Activated T-cell treated with anti-CD3 and anti-CD28 coated beads, Interleukin-2, amount 50 U/mL, for 4 hours (primary cell): ENCODE measurements at regions not wholly inside any gene's neighbourhood (a gene's known extent, or its start where the extent isn't known, plus 50 kb on each side); places are given as distances from the start of the nearest gene placed in this dataset.

Source experiments
- ATAC-seq, 2 donors: fragments of 200-7000 bp; cut with Tn5 transposase; one replicate each; pipeline ENCODE4 v1.10.0; 2021
- DNase-seq: peaks from one replicate; pipeline ENCODE4 v3.0.0-alpha.2; 2020
- H3K27me3 Mint-ChIP-seq: one replicate; pipeline ENCODE4 v1.8.0; 2021; ENCODE audit warnings: low read depth, mixed read lengths
- H3K36me3 Mint-ChIP-seq: one replicate; pipeline ENCODE4 v1.8.0; 2022; ENCODE audit warnings: mixed read lengths; ENCODE audit not compliant: insufficient read depth
- H3K4me1 Mint-ChIP-seq: one replicate; pipeline ENCODE4 v1.8.0; 2021; ENCODE audit warnings: low read depth, mixed read lengths
- H3K4me3 Mint-ChIP-seq: one replicate; pipeline ENCODE4 v1.8.0; 2021; ENCODE audit warnings: mild to moderate bottlenecking, moderate library complexity, mixed read lengths
- H3K9me3 Mint-ChIP-seq: one replicate; pipeline ENCODE4 v1.8.0; 2021; ENCODE audit warnings: mixed read lengths

DNA sequence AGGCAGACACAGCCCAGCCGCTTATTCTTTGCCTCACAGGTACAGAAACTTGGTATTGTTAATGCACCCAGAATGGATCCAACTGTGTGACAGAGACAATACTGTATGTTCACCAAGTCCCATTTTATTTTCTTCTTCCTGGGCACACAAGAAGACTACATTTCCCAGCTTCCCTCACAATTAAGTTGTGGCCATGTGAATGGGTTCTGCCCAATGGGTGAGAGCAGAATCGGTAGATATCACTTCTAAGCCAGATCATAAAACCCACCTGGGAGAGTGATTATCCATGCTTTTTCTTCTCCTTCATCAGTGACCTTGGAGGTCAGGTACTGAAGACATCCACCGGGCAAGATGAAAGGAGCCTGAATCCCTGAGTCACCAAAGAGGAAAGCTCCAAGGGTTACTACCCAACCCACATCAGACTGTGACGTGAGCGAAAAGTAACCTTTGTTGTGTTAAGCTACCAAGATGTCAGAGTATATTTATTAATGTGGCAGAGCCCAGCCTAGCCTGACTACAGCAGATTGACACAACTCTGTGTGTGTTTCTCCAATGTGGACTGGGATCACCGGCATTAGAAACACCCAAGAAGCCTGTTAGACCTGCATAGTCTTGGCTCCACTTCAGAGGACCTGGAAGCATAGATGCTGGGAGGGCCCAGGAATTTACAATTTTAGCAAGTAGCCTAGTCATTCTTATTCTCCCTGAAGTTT, 79.1 kb upstream of the GRIK3 start:
- DNase-seq: no peak
- Mint-ChIP-seq H3K4me3 (no peak overlapping the region), H3K9me3 (no peaks in the 10 kb centered on the region), H3K27me3 (peaks cover 14% of the 10 kb centered on the region), H3K36me3 (no peaks in the 10 kb centered on the region), H3K4me1 (no peaks in the 10 kb centered on the region)
- ATAC-seq: no peak

DNA sequence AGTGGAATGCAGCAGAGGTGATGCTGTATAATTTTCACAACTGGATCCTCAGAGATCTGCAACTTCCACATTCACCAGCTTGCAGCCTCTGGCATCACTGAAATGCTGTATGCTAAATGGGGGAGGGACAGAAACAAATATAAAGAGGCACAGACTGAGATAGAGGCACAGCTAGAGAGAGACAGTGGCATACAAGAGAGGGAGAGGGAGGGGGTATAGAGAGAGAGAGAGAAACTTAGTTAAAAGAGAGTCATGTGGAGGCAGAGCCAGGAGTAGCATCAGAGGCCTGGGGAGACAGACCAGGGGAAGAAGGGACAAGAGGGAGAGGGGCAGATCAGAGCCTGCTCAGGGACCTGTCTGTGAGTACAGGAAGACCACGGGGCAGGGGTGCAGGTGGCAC, 84.5 kb upstream of the GRIK3 start:
- ATAC-seq (no peak), DNase-seq (no peak)
- Mint-ChIP-seq H3K4me1 (no peaks in the 10 kb centered on the region), H3K4me3 (no peak overlapping the region), H3K36me3 (no peaks in the 10 kb centered on the region), H3K9me3 (no peaks in the 10 kb centered on the region), H3K27me3 (peaks cover 12% of the 10 kb centered on the region)

GRCh38 chr1:37120279-37120678, 86.0 kb upstream of the GRIK3 start:
- Mint-ChIP-seq H3K36me3 (no peaks in the 10 kb centered on the region), H3K9me3 (no peaks in the 10 kb centered on the region), H3K4me1 (no peaks in the 10 kb centered on the region), H3K27me3 (peaks cover 12% of the 10 kb centered on the region), H3K4me3 (no peak overlapping the region)
- ATAC-seq: no peak
- no peak for DNase-seq

DNA sequence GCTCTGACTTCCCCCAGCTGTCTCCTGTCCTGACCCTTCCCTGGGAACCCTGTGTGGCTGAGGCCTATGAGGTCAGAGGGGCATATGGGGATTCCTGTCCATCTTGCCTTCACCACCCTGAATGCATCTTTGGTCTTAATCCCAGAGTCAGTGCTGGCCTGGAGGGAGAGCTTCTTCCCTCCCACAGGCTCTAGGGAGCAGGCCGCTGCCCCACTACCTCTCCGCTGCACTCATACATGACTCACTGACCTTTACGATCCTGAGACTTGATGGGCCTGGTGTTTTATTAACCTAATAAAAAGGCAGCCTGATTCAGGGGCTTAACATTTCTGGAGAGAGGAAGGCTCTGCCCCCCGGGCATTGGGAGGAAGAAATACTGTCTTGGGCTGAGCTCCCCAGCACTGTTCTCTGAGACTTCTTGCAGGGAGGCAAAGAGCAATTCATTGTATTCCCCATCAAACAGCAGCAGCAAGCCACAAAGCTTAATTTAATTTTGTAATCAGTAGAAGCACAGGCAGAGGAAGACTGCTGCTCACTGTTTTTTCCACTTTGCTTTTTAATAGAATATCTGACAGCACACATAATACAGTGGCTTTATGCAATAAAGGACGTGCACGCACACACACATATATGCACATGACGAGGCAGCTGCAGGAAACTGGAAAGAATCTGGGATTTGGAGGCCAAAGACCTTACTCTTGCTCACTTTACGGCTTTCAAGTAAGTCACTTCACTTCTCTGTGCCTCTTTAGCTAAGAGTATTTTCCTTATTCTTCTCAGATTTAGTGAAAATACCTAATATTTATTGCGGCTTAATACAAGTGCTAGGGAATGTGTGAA, 89.2 kb upstream of the GRIK3 start:
- Mint-ChIP-seq H3K4me3 (no peak overlapping the region), H3K27me3 (peaks cover 11% of the 10 kb centered on the region), H3K4me1 (no peaks in the 10 kb centered on the region), H3K36me3 (no peaks in the 10 kb centered on the region), H3K9me3 (no peaks in the 10 kb centered on the region)
- no peak for ATAC-seq
- no peak for DNase-seq

DNA sequence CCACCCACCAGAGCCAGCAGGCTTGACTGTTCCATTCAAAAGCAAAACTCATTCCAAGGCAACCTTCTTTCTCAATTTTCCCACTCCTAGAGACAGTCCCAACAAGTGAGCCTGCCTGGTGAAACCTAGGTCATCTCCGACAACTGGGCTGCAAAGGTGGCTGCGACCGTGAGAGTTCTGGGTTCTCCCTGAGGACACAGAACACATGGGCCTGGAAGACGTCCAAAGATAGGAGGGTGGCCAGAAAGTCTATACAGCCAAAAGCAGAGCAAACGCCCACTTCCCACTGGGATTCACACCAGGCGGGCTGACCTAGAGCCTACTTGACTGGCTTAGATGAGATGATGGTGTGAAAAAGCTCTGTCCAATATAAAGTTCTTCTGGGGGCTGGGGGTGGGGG, 90.2 kb upstream of the GRIK3 start:
- no peak for DNase-seq
- Mint-ChIP-seq H3K4me1 (no peaks in the 10 kb centered on the region), H3K36me3 (no peaks in the 10 kb centered on the region), H3K4me3 (no peak overlapping the region), H3K9me3 (no peaks in the 10 kb centered on the region), H3K27me3 (peaks cover 11% of the 10 kb centered on the region)
- no peak for ATAC-seq

- H3K4me3 Mint-ChIP-seq: no peak overlapping the region
- DNase-seq (no peak), ATAC-seq (no peak)
- H3K4me1 Mint-ChIP-seq: no peaks in the 10 kb centered on the region
- H3K36me3 Mint-ChIP-seq: no peaks in the 10 kb centered on the region
- peaks cover 10% of the 10 kb centered on the region for H3K27me3 Mint-ChIP-seq
- H3K9me3 Mint-ChIP-seq: no peaks in the 10 kb centered on the region
Measured at GRCh38 chr1:37125295-37125694, 91.0 kb upstream of the GRIK3 start.

DNA sequence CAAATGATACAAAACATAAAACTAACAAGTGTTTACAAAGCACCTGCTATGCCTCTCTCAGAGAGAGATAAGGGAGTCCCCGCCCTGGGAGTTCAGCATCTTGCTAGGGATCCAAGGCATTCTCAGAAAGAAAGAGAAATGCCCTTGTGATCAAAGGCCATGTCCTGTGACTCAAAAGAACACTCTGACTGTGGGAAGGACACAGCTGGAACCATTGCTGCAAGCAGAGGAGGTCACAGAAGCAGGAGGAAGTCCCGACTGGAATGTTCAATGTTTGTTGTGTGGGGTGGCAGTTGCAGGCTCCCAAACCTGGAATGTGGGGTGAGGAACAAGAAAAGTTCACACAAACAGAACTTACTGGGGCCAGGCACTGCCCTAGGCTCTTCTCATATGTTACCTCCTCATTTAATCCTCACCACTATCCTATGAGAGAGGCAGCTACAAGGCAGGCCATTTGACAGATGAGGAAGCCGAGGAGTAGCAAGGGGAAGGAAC, 93.0 kb upstream of the GRIK3 start:
- DNase-seq: no peak
- H3K4me1 Mint-ChIP-seq: no peaks in the 10 kb centered on the region
- H3K36me3 Mint-ChIP-seq: no peaks in the 10 kb centered on the region
- peaks cover 12% of the 10 kb centered on the region for H3K27me3 Mint-ChIP-seq
- H3K4me3 Mint-ChIP-seq: no peak overlapping the region
- no peaks in the 10 kb centered on the region for H3K9me3 Mint-ChIP-seq
- no peak for ATAC-seq

DNA sequence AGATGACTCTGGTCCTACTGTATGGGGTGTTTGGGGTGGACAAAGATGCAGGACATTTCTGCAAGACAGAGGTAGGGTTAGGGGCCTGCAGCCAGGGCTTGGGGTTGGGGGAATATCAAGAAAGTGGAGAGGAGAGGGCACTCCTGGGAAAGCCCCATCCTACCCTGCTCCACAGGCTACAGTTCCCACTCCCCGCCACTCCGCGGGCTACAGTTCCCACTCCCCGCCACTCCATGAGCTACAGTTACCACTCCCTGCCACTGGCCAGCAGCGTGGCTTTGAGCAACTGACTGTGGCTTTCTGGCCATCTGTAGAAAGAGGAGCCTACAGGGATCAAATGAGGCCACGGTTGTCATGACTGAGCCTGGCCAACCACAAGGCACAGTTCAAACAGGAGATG, 93.8 kb upstream of the GRIK3 start:
- Mint-ChIP-seq H3K27me3 (peaks cover 12% of the 10 kb centered on the region), H3K4me3 (no peak overlapping the region), H3K4me1 (no peaks in the 10 kb centered on the region), H3K9me3 (no peaks in the 10 kb centered on the region), H3K36me3 (no peaks in the 10 kb centered on the region)
- DNase-seq (no peak), ATAC-seq (no peak)

- peaks cover 24% of the 10 kb centered on the region for H3K27me3 Mint-ChIP-seq
- H3K4me1 Mint-ChIP-seq: no peaks in the 10 kb centered on the region
- no peak overlapping the region for H3K4me3 Mint-ChIP-seq
- ATAC-seq (no peak), DNase-seq (no peak)
- no peaks in the 10 kb centered on the region for H3K9me3 Mint-ChIP-seq
- no peaks in the 10 kb centered on the region for H3K36me3 Mint-ChIP-seq
Measured at GRCh38 chr1:37130221-37130948, 96.1 kb upstream of the GRIK3 start.

- H3K36me3 Mint-ChIP-seq: no peaks in the 10 kb centered on the region
- no peak for DNase-seq
- no peak for ATAC-seq
- H3K9me3 Mint-ChIP-seq: no peaks in the 10 kb centered on the region
- H3K4me3 Mint-ChIP-seq: no peak overlapping the region
- peaks cover 26% of the 10 kb centered on the region for H3K27me3 Mint-ChIP-seq
- no peaks in the 10 kb centered on the region for H3K4me1 Mint-ChIP-seq
Measured at GRCh38 chr1:37131281-37131680, 97.0 kb upstream of the GRIK3 start.

GRCh38 chr1:37133276-37134145, 99.2 kb upstream of the GRIK3 start:
- DNase-seq (no peak), ATAC-seq (no peak)
- no peaks in the 10 kb centered on the region for H3K9me3 Mint-ChIP-seq
- H3K27me3 Mint-ChIP-seq: peaks cover 28% of the 10 kb centered on the region
- no peaks in the 10 kb centered on the region for H3K36me3 Mint-ChIP-seq
- H3K4me3 Mint-ChIP-seq: no peak overlapping the region
- no peaks in the 10 kb centered on the region for H3K4me1 Mint-ChIP-seq

DNA sequence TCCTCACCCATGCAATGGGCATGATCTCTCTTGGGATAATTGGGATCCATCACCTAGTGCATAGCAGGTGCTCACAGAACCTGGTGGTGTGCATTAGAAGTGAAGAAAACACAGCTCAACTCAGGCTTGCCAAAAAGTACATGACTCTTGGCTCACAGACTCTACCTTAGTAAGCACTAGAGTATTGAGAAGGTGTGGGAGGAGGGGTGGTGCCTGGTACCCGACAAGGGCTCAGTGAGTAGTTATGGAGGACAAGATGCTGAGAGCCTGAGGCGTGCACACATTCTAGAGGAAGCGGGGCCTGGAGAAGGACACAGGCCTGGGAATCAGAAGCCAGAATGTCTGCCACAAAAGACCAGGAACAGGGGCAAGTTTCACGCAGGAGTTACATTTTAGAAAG, 100.3 kb upstream of the GRIK3 start:
- H3K9me3 Mint-ChIP-seq: no peaks in the 10 kb centered on the region
- no peaks in the 10 kb centered on the region for H3K36me3 Mint-ChIP-seq
- ATAC-seq (no peak), DNase-seq (no peak)
- no peak overlapping the region for H3K4me3 Mint-ChIP-seq
- no peaks in the 10 kb centered on the region for H3K4me1 Mint-ChIP-seq
- H3K27me3 Mint-ChIP-seq: peaks cover 25% of the 10 kb centered on the region

- ATAC-seq (no peak), DNase-seq (no peak)
- Mint-ChIP-seq H3K9me3 (no peaks in the 10 kb centered on the region), H3K4me3 (no peak overlapping the region), H3K4me1 (no peaks in the 10 kb centered on the region), H3K27me3 (peaks cover 25% of the 10 kb centered on the region), H3K36me3 (no peaks in the 10 kb centered on the region)
Measured at GRCh38 chr1:37135032-37135431, 100.7 kb upstream of the GRIK3 start.

GRCh38 chr1:37137014-37137413, 102.7 kb upstream of the GRIK3 start:
- Mint-ChIP-seq H3K36me3 (no peaks in the 10 kb centered on the region), H3K4me3 (no peak overlapping the region), H3K4me1 (no peaks in the 10 kb centered on the region), H3K9me3 (no peaks in the 10 kb centered on the region), H3K27me3 (peaks cover 30% of the 10 kb centered on the region)
- no peak for ATAC-seq
- DNase-seq: no peak
